ENCODE measurements at regions not wholly inside any gene's neighbourhood (a gene's known extent, or its start where the extent isn't known, plus 50 kb on each side); places are given as distances from the start of the nearest gene placed in this dataset.

- Histone ChIP-seq H3K9me3 (ENCODE audit: control insufficient read depth in 1 of 2, insufficient read depth in 1 of 2, low read length in 2 of 2) (no peaks in the 10 kb centered on the region), H3K4me3 (ENCODE audit: low read length) (no peak overlapping the region), H3K27ac (ENCODE audit: low read depth in 1 of 2, low read length in 2 of 2) (no peak overlapping the region), H3K27me3 (ENCODE audit: control insufficient read depth in 1 of 2, insufficient read depth in 2 of 2, low read length in 2 of 2) (peaks cover 0 to 2% of the 10 kb centered on the region in 2 experiments), H3K36me3 (ENCODE audit: insufficient read depth, low read length) (no peaks in the 10 kb centered on the region), H3K4me1 (ENCODE audit: insufficient read depth, low read length) (no peaks in the 10 kb centered on the region)
- Mint-ChIP-seq H3K36me3 (ENCODE audit: low read depth) (no peaks in the 10 kb centered on the region), H3K4me1 (ENCODE audit: low read depth) (no peaks in the 10 kb centered on the region), H3K4me3 (no peak overlapping the region), H3K27ac (no peak overlapping the region), H3K27me3 (peaks cover 15% of the 10 kb centered on the region), H3K9me3 (no peaks in the 10 kb centered on the region)
- intact Hi-C loops (cut with DNase I, micrococcal nuclease): no loop called here
- ChIA-PET CTCF (no interaction called here), POLR2A (no interaction called here)
- no peak for TF ChIP-seq CTCF (IDR thresholded peaks at IDR 0.05)
- DNase-seq: no peak
- ATAC-seq (ENCODE audit: poor library complexity): no peak
Observed at GRCh38 chr17:73939806-73940205, 263.7 kb upstream of the RPL38 start.

GRCh38 chr17:73940511-73940910, 263.0 kb upstream of the RPL38 start:
- H3K27ac ChIP-seq (ENCODE audit: low read depth in 1 of 2, low read length in 2 of 2): no peak overlapping the region
- no peaks in the 10 kb centered on the region for H3K4me1 Mint-ChIP-seq (ENCODE audit: low read depth)
- TF ChIP-seq CTCF (IDR thresholded peaks at IDR 0.05): no peak
- intact Hi-C loops (cut with DNase I, micrococcal nuclease): no loop called here
- no peaks in the 10 kb centered on the region for H3K36me3 Mint-ChIP-seq (ENCODE audit: low read depth)
- H3K27me3 Mint-ChIP-seq: peaks cover 16% of the 10 kb centered on the region
- H3K4me3 Mint-ChIP-seq: no peak overlapping the region
- H3K36me3 ChIP-seq (ENCODE audit: insufficient read depth, low read length): no peaks in the 10 kb centered on the region
- H3K9me3 ChIP-seq (ENCODE audit: control insufficient read depth in 1 of 2, insufficient read depth in 1 of 2, low read length in 2 of 2): no peaks in the 10 kb centered on the region
- H3K27ac Mint-ChIP-seq: no peak overlapping the region
- ChIA-PET POLR2A (no interaction called here), CTCF (no interaction called here)
- ATAC-seq (ENCODE audit: poor library complexity): no peak
- no peaks in the 10 kb centered on the region for H3K9me3 Mint-ChIP-seq
- H3K4me1 ChIP-seq (ENCODE audit: insufficient read depth, low read length): no peaks in the 10 kb centered on the region
- H3K4me3 ChIP-seq (ENCODE audit: low read length): no peak overlapping the region
- DNase-seq: no peak
- peaks cover 0 to 2% of the 10 kb centered on the region in 2 experiments for H3K27me3 ChIP-seq (ENCODE audit: control insufficient read depth in 1 of 2, insufficient read depth in 2 of 2, low read length in 2 of 2)

- H3K9me3 Mint-ChIP-seq: no peaks in the 10 kb centered on the region
- Histone ChIP-seq H3K9me3 (ENCODE audit: control insufficient read depth in 1 of 2, insufficient read depth in 1 of 2, low read length in 2 of 2) (no peaks in the 10 kb centered on the region), H3K4me1 (ENCODE audit: insufficient read depth, low read length) (no peaks in the 10 kb centered on the region), H3K27me3 (ENCODE audit: control insufficient read depth in 1 of 2, insufficient read depth in 2 of 2, low read length in 2 of 2) (peaks cover 0 to 2% of the 10 kb centered on the region in 2 experiments), H3K27ac (ENCODE audit: low read depth in 1 of 2, low read length in 2 of 2) (no peak overlapping the region), H3K36me3 (ENCODE audit: insufficient read depth, low read length) (no peaks in the 10 kb centered on the region), H3K4me3 (ENCODE audit: low read length) (no peak overlapping the region)
- no peak for TF ChIP-seq CTCF (IDR thresholded peaks at IDR 0.05)
- ATAC-seq (ENCODE audit: poor library complexity) (no peak), DNase-seq (no peak)
- H3K27me3 Mint-ChIP-seq: peaks cover 15% of the 10 kb centered on the region
- ChIA-PET POLR2A (no interaction called here), CTCF (no interaction called here)
- no peak overlapping the region for H3K27ac Mint-ChIP-seq
- no peaks in the 10 kb centered on the region for H3K4me1 Mint-ChIP-seq (ENCODE audit: low read depth)
- H3K36me3 Mint-ChIP-seq (ENCODE audit: low read depth): no peaks in the 10 kb centered on the region
- H3K4me3 Mint-ChIP-seq: no peak overlapping the region
- intact Hi-C loops (cut with DNase I, micrococcal nuclease): no loop called here
Observed at GRCh38 chr17:73941919-73942530, 261.5 kb upstream of the RPL38 start.

Data from CD4-positive, alpha-beta T cell (primary cell).